Hepatocyte (in vitro differentiated cells): ENCODE measurements at regions not wholly inside any gene's neighbourhood (a gene's known extent, or its start where the extent isn't known, plus 50 kb on each side); places are given as distances from the start of the nearest gene placed in this dataset.
"Not testable (repeated sequence)": the region's sequence is repeated elsewhere in the genome, so short reads cannot be mapped to it uniquely, and the experiment has no call there.

Experiments used
- DNase-seq: peaks from one replicate; pipeline ENCODE4 v3.0.0-alpha.2; 2016; ENCODE audit warnings: low spot score
- H2AFZ ChIP-seq: fragments of 200-600 bp; sonication (generic); 2 replicates; pipeline ENCODE4 v1.6.0; 2016; ENCODE audit warnings: antibody characterized with exemption, mild to moderate bottlenecking
- H3K27ac ChIP-seq: fragments of 200-600 bp; sonication (generic); 2 replicates; pipeline ENCODE4 v1.5.1; 2016; ENCODE audit warnings: mild to moderate bottlenecking
- H3K27me3 ChIP-seq: fragments of 200-600 bp; sonication (generic); 2 replicates; pipeline ENCODE4 v1.6.1; 2016
- H3K36me3 ChIP-seq: fragments of 200-600 bp; sonication (generic); replicated peaks from 2 replicates; pipeline ENCODE4 v1.5.1; 2016; ENCODE audit warnings: low read depth; ENCODE audit not compliant: insufficient read depth
- H3K4me1 ChIP-seq: fragments of 200-600 bp; sonication (generic); 2 replicates; pipeline ENCODE4 v1.5.1; 2016; ENCODE audit warnings: mild to moderate bottlenecking, moderate library complexity; ENCODE audit not compliant: insufficient read depth
- H3K4me2 ChIP-seq: fragments of 200-600 bp; sonication (generic); 2 replicates; pipeline ENCODE4 v1.6.0; 2016
- H3K4me3 ChIP-seq: fragments of 200-600 bp; sonication (generic); 2 replicates; pipeline ENCODE4 v1.5.1; 2016; ENCODE audit warnings: mild to moderate bottlenecking
- H3K79me2 ChIP-seq: fragments of 200-600 bp; sonication (generic); 2 replicates; pipeline ENCODE4 v1.6.0; 2017; ENCODE audit warnings: mild to moderate bottlenecking
- H3K9me2 ChIP-seq: fragments of 200-600 bp; sonication (generic); replicated peaks from 2 replicates; pipeline ENCODE4 v1.6.0; 2017; ENCODE audit warnings: mild to moderate bottlenecking; ENCODE audit not compliant: insufficient read depth
- H3K9me3 ChIP-seq: fragments of 200-600 bp; sonication (generic); 2 replicates; pipeline ENCODE4 v1.5.1; 2016; ENCODE audit warnings: low read depth, mild to moderate bottlenecking
- H4K20me1 ChIP-seq: fragments of 200-600 bp; sonication (generic); 2 replicates; pipeline ENCODE4 v1.6.0; 2016; ENCODE audit warnings: mild to moderate bottlenecking; ENCODE audit not compliant: insufficient read depth, poor library complexity, severe bottlenecking
- EZH2 ChIP-seq: fragments of 200-600 bp; sonication (generic); IDR thresholded peaks from 2 replicates; pipeline ENCODE4 v1.6.1; 2016; ENCODE audit warnings: antibody characterized with exemption, mild to moderate bottlenecking, borderline replicate concordance
- EZH2phosphoT487 ChIP-seq: fragments of 200-600 bp; sonication (generic); IDR thresholded peaks from one replicate; pipeline ENCODE4 v1.6.1; 2018; ENCODE audit warnings: antibody characterized with exemption, mild to moderate bottlenecking, low read depth, moderate library complexity; ENCODE audit not compliant: unreplicated experiment, severe bottlenecking
- WGBS: methylation state at CpG from one replicate; pipeline ENCODE4 v1.1.6; 2016; ENCODE audit warnings: low lambda C conversion rate; ENCODE audit errors: missing lambda C conversion rate; 5-methylcytosine and 5-hydroxymethylcytosine counted together
- TF ChIP-seq, protein P1 (sequence below): fragments of 200-600 bp; sonication (generic); IDR thresholded peaks from 2 replicates; pipeline ENCODE4 v1.5.1; 2016; ENCODE audit warnings: antibody characterized with exemption, mild to moderate bottlenecking; ENCODE audit not compliant: poor library complexity

DNA sequence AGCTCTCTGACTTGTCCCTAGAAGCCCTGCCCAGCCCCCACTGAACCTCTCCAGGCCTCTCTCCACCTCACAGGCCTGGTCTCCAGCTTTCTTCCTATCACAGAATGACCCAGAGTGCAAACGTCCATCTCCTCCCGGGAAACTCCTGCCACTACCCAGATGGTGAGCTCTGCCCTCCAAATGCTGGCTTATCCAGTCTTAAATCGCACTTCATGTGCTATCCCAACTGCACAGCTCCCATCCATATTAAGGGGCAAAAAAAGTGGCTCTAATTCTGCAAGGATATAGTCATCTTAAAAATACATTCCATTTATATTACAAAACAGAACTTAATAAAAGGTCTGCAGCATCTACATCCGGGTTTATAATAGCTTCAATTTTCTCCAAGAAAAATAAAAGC, 70.8 kb upstream of the CDC42EP3 start:
- WGBS = 70% methylated on average over 4 of the region's 4 CpGs
- Histone ChIP-seq H3K9me2 (no peaks in the 10 kb centered on the region), H3K4me1 (no peaks in the 10 kb centered on the region), H3K36me3 (no peaks in the 10 kb centered on the region), H3K4me2 (no peak overlapping the region), H3K4me3 (no peak overlapping the region), H3K27me3 (no peaks in the 10 kb centered on the region), H4K20me1 (no peaks in the 10 kb centered on the region), H3K79me2 (no peaks in the 10 kb centered on the region), H3K27ac (no peak overlapping the region), H3K9me3 (no peaks in the 10 kb centered on the region), H2AFZ (no peak overlapping the region)
- TF ChIP-seq, protein P1, sequence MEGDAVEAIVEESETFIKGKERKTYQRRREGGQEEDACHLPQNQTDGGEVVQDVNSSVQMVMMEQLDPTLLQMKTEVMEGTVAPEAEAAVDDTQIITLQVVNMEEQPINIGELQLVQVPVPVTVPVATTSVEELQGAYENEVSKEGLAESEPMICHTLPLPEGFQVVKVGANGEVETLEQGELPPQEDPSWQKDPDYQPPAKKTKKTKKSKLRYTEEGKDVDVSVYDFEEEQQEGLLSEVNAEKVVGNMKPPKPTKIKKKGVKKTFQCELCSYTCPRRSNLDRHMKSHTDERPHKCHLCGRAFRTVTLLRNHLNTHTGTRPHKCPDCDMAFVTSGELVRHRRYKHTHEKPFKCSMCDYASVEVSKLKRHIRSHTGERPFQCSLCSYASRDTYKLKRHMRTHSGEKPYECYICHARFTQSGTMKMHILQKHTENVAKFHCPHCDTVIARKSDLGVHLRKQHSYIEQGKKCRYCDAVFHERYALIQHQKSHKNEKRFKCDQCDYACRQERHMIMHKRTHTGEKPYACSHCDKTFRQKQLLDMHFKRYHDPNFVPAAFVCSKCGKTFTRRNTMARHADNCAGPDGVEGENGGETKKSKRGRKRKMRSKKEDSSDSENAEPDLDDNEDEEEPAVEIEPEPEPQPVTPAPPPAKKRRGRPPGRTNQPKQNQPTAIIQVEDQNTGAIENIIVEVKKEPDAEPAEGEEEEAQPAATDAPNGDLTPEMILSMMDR = no peak
- TF ChIP-seq EZH2phosphoT487 (no peak), EZH2 (no peak)
- no peak for DNase-seq

DNA sequence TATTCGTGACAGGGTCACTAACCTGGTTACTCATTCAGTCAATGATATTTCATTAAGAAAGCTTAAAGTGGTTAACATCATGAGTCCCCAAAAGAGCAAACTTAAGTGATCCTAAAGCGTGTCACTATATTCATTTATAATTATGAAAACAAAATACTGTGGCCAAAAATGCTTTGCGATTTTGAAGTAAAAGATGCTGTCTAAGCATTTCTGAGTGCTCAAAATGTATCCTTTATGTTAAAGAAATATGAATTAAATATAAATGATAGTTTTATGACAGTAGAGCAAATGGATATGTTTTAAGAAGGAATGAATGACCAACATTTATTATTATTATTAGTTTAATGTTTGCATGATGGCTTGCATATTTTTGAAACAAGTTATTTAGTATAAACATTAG, 72.6 kb upstream of the CDC42EP3 start:
- H4K20me1 ChIP-seq = no peaks in the 10 kb centered on the region
- 94% methylated on average over 3 of the region's 3 CpGs for WGBS
- H3K4me2 ChIP-seq = no peak overlapping the region
- H3K4me3 ChIP-seq = no peak overlapping the region
- H3K4me1 ChIP-seq = no peaks in the 10 kb centered on the region
- no peak overlapping the region for H2AFZ ChIP-seq
- no peak overlapping the region for H3K27ac ChIP-seq
- TF ChIP-seq EZH2phosphoT487 = no peak
- no peak for TF ChIP-seq EZH2
- TF ChIP-seq, protein P1 = no peak
- H3K27me3 ChIP-seq = no peaks in the 10 kb centered on the region
- H3K9me3 ChIP-seq = no peaks in the 10 kb centered on the region
- no peak for DNase-seq
- H3K9me2 ChIP-seq = no peaks in the 10 kb centered on the region
- no peaks in the 10 kb centered on the region for H3K79me2 ChIP-seq
- no peaks in the 10 kb centered on the region for H3K36me3 ChIP-seq

DNA sequence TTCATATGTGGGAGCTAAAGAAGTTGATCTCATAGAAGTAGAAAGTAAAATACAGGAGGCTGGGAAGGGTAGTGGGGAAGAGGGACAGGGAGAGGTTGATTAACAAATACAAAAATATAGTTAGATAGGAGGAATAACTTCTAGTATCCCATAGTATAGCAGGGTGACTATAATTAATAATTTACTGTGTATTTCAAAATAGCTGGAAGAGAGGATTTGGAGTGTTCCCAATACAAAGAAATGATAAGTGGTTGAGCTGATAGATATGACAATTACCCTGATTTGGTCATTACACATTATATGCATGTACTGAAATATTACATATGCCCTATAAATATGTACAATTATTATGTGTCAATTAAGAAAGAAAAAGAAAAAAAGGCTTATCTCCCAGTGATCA, 73.5 kb upstream of the CDC42EP3 start:
- H3K9me2 ChIP-seq, H3K9me3 ChIP-seq, H4K20me1 ChIP-seq, H3K79me2 ChIP-seq, H3K4me1 ChIP-seq, H3K27ac ChIP-seq, H2AFZ ChIP-seq, H3K27me3 ChIP-seq, DNase-seq, H3K36me3 ChIP-seq, H3K4me3 ChIP-seq, H3K4me2 ChIP-seq: not testable (repeated sequence)

DNA sequence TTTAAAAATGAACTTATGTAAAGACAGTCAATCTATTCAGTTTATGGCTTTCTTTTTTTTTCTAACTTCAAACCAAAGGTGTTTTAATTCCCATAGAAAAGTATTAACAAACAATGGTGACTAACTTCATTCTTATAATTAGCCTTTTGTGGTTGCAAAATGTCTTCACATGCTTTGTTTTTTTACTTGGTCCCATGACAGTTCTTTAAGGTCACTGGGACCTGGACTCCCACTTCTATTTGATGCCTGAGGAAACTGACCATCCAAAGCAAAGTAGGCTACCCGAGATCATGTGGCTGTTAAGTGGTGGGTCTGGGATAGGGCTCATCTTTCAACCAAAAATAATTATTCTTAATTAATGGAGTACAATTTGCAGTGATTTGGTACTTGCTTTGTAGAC, 74.6 kb upstream of the CDC42EP3 start:
- not testable (repeated sequence) for DNase-seq, H3K9me2 ChIP-seq, H3K27me3 ChIP-seq, H3K27ac ChIP-seq, H3K79me2 ChIP-seq, H3K4me2 ChIP-seq, H3K9me3 ChIP-seq, H3K4me3 ChIP-seq, H2AFZ ChIP-seq, H3K36me3 ChIP-seq, H3K4me1 ChIP-seq, H4K20me1 ChIP-seq
- 86% methylated on average over 1 of the region's 1 CpG for WGBS

DNA sequence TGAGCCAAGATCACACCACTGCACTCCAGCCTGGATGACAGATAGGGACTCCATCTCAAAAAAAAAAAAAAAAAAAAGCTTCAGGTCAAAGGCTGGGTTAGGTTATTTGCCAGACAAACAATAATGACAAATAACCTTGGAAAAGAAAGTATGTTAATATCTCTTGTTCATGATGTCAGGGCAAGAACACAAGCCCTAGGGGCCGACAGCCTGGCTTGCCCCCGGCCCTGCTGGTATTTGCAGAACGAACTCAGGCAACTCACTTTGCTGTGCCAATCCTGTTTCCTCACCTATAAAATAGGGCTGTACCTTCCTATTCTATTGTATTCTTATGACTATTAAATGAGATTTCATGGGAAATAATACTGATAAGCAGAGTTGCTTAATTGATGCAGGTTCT, 75.4 kb upstream of the CDC42EP3 start:
- TF ChIP-seq EZH2 = no peak
- TF ChIP-seq, protein P1 = no peak
- H3K9me2 ChIP-seq = no peaks in the 10 kb centered on the region
- no peak overlapping the region for H3K4me3 ChIP-seq
- H2AFZ ChIP-seq = no peak overlapping the region
- DNase-seq = no peak
- no peak overlapping the region for H3K27ac ChIP-seq
- no peak overlapping the region for H3K4me2 ChIP-seq
- 80% methylated on average over 3 of the region's 3 CpGs for WGBS
- no peaks in the 10 kb centered on the region for H3K9me3 ChIP-seq
- no peaks in the 10 kb centered on the region for H3K36me3 ChIP-seq
- no peaks in the 10 kb centered on the region for H4K20me1 ChIP-seq
- H3K79me2 ChIP-seq = no peaks in the 10 kb centered on the region
- no peaks in the 10 kb centered on the region for H3K27me3 ChIP-seq
- no peaks in the 10 kb centered on the region for H3K4me1 ChIP-seq
